Breast epithelium (tissue), 3 donors: ENCODE measurements at regions not wholly inside any gene's neighbourhood (a gene's known extent, or its start where the extent isn't known, plus 50 kb on each side); places are given as distances from the start of the nearest gene placed in this dataset.

ENCODE experiments used
- POLR2A ChIP-seq: fragments of 450-650 bp; IDR thresholded peaks from one replicate; pipeline ENCODE4 v1.6.1; 2016; ENCODE audit warnings: antibody characterized with exemption, mild to moderate bottlenecking, moderate library complexity
- TF ChIP-seq, protein P1 (sequence below), 3 donors: fragments of 450-650 bp; IDR thresholded peaks; one replicate each; pipeline ENCODE4 v1.5.1; 2016 to 2017; ENCODE audit warnings: antibody characterized with exemption in 3 of 3, mild to moderate bottlenecking in 3 of 3, moderate library complexity in 3 of 3

- TF ChIP-seq, protein P1, sequence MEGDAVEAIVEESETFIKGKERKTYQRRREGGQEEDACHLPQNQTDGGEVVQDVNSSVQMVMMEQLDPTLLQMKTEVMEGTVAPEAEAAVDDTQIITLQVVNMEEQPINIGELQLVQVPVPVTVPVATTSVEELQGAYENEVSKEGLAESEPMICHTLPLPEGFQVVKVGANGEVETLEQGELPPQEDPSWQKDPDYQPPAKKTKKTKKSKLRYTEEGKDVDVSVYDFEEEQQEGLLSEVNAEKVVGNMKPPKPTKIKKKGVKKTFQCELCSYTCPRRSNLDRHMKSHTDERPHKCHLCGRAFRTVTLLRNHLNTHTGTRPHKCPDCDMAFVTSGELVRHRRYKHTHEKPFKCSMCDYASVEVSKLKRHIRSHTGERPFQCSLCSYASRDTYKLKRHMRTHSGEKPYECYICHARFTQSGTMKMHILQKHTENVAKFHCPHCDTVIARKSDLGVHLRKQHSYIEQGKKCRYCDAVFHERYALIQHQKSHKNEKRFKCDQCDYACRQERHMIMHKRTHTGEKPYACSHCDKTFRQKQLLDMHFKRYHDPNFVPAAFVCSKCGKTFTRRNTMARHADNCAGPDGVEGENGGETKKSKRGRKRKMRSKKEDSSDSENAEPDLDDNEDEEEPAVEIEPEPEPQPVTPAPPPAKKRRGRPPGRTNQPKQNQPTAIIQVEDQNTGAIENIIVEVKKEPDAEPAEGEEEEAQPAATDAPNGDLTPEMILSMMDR (IDR thresholded peaks at IDR 0.05): no peak
- no peak for TF ChIP-seq POLR2A
These were observed 166.9 kb upstream of the NCK2 start for GRCh38 chr2:105577762-105578161.
